ENCODE measurements at regions not wholly inside any gene's neighbourhood (a gene's known extent, or its start where the extent isn't known, plus 50 kb on each side); places are given as distances from the start of the nearest gene placed in this dataset.

DNA sequence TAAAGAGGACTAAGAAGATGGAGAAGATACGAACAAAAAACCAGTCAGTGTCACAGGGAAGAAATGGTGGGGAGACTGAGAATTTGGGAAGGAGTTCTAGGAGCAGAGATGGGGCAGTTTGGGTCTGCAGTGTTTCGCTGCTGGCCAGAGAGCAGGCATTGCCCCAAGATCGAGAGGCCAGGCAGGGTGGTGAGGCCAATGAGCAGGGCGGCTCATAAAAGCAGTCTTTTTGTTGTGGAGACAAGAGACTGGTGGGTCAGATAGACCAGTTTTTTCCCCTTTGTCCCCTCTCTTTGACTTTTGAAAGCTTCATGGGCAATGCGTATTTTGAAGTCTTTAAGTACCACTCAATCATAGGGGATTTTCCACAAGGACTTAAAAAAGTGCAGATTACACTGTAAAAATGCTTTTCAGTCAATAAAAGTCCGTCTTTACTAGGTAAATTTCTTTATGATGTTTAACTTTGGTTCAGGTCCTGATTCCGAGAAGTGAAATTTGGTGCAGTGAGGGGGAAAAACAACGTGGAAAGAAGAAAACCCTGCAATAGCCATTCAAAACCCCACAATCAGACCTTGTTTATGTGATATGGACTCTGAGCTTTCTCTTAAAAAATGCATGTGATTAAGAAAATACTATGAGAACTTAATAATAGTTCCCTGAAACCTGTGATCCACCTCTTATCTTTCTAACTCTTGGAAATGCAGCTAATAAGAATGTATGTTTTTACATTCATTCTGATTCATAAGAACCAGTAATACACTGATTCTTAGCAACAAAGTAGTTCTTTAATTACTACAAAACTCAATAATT lies 338.9 kb downstream of the KLF5 start:
- no peak for DNase-seq (ENCODE audit: low read depth)

DNA sequence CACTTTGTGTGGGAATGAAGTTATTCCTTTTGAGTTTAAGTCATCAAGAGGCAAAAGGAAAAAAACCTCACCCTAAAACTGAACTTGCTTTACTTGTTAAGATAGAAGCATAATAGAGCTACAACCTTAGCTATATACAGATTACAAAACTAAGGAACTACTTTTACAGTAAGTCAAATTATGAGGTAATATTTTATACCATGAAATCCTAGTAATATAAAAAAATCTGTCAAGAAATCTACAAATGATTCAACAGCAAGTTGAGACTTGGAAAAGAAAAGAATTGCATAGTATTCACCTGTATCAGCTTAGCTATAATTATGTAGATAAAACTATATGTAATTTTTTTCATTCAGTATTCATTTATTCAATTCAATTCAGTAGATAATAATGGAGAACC lies 335.3 kb downstream of the KLF5 start:
- no peak for DNase-seq (ENCODE audit: low read depth)

DNA sequence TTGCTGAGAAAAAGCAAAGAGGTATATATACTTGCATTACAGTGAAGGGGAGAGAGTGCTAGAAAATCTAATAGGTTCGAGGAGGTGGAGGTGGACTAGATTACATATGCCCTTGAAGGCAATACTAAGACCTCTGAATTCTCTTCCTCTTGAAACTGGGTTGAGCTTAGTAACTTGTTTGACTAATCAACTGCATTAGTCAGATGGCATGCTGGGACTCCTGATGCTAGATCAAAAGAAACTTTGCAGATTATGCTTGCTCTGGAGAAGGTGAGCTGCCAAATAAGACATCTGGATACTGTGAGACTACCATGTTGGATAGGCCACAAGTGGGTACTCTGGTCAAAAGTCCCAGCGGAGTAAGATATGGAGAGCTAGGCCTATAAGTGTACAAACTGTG lies 331.3 kb downstream of the KLF5 start:
- DNase-seq (ENCODE audit: low read depth), result no peak

DNA sequence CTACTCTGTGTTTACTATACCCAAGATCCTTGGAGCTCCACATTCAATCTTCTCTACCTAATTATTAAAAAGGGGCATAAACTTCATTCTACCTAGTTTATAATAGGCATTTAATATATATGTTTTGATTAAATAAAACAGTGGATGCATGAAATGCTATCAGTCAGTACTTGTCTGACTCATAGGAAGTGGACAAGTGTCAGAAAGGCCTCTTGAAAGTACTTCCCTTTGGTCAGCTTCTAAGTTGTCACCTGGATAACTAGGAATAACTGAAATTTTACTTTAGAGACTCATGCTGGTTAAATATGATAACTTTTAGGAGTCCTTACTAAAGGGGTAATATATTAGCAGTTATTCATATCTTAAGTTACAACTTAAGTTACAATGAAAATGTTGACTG lies 329.8 kb downstream of the KLF5 start:
- DNase-seq (ENCODE audit: low read depth), result no peak

DNA sequence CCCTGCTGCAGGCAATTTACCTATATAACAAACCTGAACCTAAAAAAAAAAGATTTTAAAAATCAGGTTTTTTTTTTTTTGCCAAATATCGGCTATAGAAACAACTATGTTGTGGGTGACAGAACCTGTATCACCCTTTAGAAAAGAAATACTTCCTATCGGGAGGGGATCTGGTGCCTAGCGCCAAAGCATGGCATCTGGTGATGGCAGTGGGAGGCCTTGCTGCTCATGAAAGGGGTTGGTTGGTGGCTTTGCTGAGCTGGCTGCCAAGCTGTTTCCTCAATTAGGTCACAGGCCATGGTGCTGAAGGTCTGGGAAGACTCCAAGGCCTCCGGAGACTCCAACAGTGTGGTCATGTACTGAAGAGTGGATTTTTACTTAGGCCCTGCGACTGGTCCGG lies 328.5 kb downstream of the KLF5 start:
- no peak for DNase-seq (ENCODE audit: low read depth)

DNA sequence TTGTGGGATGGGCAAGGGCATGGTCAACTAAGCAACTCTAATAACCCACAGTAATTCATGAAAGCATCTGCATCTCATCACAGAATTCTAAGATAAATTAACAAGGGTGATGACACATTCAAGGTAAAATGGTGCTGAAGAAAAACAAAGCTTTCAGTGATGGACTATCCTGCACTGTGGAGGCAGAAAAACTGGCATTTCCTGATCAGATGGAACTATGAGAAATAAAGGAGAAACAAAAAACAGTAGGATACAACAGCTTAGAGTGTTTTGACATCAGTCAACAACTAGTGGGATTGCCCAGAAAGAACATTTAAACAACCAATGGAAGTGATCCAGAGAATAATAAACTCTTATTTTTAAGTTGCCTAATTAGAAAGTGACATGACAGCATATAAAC lies 327.0 kb downstream of the KLF5 start:
- DNase-seq (ENCODE audit: low read depth), result no peak

DNA sequence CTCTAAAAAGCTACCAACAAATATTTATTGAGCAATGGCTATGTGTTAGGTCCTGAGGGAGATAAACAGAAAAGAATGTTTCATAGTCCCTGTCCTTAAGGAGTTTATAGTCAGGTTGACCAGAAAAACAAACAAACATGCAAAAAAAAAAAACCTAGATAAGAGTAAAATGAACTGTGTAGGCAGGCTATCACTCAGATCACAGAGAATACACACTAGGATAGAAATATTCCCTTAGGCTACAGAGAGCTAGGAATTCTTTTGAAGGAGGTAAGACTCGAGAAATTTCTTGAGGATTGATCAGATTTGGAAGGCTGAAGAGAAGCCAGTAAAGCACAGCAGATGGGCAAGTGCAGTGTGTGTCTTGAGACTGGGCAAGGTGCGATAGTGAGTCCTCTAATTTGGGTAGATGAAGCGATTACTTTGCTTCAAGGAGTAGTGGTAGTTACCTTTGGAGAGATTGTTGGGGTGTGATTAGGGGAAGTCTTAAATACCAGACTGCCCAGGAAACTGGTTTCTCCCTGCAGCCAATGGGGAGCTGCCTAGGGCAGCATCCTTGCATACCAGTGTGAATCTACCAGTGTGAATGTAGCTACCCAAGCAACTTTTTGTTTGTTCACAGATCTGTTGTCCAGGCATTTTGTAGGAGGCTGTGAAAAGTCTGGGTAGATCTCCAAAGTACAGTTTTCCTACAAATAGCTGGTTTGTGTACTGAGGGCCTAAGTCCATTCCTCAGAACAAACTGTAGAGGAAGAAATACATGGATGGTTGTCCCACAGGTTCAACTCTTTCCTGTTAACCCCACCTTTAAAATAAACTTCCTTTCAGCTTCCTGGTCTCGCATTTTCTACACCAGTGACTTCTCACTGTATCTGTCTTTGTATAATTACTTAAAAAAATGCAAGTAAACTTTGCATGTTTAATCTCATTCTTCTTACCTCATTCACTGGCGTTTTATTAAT lies 314.1 kb downstream of the KLF5 start:
- no peak for DNase-seq (ENCODE audit: low read depth)

DNA sequence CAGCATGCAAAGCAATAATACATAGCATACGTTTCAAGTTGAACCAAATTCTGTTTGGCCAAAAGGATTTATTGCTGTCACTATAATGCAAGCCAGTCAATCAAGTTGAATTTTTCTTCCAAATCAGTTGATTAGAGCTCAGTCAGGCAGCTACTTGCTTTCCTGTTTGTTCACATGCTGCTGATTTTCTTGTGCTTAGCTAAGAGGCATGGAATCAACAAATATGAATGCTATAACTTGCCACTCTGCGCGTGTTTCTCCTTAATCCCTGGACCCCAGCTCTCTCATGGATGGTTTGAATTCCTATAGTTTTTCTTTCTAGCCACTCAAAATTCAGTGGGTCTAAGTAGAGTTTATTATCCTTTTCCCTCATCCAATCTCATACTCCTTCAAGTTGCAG lies 311.3 kb downstream of the KLF5 start:
- DNase-seq (ENCODE audit: low read depth), result no peak

DNA sequence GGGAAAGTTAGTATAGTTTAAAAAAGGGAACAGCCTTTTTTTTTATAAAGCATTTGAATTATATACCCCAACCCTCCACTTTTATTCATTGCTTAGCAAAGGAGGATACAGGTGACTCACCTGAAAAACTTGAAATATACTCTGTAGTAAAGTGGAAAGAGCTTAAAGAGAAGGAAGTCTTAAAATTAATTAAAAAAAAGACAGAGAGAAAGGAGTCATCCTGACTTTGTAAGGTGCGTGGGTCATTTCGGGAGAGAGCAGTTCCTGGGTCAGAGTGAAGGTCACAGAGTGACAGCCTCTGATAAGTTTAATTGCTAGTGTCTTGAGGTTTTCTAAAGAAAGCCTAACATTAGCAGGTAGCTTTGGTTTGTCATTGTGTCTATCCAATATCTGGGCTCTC lies 310.3 kb downstream of the KLF5 start:
- DNase-seq (ENCODE audit: low read depth), result no peak

DNA sequence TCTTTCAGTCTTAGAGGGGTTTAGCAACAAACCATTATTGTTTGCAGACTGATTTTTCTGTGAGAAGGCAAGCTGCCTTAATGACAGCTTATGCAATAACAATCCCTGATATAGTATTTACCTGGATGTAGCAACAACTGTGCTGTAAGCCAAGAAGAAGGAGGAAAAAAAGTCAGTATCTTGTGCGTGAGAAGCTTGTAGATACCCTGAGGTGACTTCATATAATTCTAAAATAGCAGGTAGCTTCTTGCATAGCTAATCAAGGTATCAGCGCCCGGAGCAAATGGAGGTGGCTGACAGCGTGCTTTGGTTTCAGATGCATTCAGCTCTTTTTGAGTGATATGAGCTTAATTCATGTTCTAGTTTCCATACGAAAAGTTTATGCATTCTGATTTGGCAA lies 309.8 kb downstream of the KLF5 start:
- no peak for DNase-seq (ENCODE audit: low read depth)

DNA sequence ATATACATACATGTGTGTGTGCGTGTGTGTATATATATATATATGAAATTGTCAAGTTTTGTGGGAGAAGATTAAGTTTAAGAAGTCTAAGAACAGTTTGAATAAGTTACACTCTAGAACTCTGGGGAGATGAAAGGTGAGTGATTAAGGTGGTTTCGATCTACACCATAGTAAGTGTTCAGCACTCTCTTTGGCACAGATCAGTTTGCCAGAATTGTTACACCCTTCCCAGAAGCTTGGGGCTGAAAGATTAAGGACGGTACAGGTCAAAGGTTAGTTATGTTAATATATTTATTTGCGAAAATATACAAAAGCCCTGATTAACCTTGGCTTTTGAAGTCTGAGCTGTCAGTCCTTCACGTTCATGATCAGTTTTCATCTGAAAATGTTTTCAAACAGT lies 309.1 kb downstream of the KLF5 start:
- DNase-seq (ENCODE audit: low read depth), result no peak

DNA sequence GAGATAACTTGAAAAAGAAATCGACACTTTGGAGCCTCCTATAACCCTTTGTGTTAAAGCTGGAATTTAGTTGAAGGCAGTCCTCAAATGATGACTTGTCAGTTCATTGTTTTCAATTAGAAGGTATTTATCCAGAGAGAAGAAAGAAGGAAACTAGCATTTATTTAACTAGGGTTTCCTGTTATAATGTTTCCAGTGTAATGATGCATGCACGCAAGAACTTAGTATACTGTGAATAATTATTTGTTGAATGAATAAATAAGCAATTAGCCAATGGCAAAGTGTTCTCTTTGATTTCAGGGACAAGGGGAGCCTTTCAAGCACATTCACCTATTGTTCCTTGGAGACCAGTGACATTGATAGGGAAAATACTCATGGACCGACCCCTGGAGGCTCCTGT lies 307.4 kb downstream of the KLF5 start:
- DNase-seq (ENCODE audit: low read depth), result no peak

DNA sequence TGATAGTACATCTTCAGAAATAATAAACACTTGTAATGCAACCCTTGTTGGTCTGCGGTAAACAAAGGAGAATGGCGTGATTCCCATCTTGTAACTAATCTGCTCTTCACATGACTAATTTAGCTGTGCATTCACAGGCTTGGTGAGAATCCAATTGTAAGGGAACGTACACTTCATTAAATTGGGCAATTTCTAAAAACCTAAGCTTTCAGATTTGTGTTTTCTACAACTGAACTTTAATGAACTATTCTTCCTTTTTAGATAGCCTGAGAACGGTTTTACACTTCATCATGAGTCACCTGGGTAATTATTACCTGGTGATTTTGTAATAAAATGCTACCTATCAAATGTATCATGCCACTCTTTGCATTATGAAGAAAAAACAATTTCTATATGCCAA lies 306.9 kb downstream of the KLF5 start:
- no peak for DNase-seq (ENCODE audit: low read depth)

DNA sequence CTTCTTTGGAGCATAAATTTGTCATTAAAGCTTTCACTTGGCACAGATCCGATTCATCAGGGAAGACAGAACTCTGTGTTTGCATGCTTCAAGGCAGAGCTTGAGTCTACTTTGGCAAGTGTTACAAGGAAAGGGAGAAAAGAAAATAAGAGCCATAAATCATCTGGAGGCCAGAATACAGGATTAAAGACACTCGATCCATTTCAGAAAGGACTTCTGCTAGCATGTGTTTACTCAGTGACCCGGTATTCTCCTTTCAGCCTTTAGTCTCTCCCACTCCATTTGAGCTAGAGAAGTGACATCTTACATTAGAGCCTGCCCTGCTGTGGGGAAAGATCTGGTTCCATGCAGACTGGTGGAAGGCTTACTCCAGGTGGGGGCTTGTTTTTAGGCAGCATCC lies 306.4 kb downstream of the KLF5 start:
- DNase-seq (ENCODE audit: low read depth), result no peak

DNA sequence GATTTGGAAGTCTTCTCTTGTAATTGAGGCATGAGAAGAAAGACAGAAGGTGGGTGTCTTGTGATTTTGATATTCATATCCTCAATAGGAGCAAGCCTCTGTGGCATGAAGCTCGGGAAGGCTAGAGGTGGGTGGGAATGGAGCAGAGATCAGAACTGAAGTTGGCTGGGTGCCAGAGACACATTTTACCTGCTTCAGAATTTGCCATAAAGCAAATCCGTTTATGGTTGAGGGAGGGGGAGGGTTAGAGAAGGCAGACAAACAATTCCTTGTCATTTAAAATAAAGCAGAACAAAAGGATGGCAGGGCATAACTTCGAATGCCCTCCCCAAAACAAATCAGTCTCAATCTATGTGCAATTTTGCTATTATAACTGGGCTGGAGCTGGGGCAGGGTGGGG lies 305.9 kb downstream of the KLF5 start:
- no peak for DNase-seq (ENCODE audit: low read depth)

DNA sequence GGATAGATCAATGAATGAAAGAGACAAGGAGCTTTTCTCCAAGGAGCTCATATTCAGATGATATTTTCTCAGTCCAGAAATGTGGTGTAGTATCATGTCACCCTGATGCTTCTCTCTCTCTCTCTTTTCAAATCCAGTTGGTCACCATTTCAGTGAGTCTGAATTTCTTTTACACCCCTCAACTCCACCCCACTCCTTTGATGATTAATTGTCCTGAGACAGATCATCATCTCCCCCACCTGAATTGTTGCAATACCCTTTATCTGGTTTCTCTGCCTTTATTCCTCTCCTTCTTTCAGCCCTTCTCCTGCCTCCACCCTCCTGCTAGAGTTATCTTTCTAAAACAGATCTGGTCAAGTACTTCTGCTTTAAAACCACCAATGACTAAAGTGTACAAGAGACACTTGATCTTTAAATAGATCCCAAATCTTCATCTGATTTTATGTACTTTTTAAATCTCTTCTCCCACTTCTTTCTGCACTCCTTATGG lies 299.8 kb downstream of the KLF5 start:
- no peak for DNase-seq (ENCODE audit: low read depth)

DNA sequence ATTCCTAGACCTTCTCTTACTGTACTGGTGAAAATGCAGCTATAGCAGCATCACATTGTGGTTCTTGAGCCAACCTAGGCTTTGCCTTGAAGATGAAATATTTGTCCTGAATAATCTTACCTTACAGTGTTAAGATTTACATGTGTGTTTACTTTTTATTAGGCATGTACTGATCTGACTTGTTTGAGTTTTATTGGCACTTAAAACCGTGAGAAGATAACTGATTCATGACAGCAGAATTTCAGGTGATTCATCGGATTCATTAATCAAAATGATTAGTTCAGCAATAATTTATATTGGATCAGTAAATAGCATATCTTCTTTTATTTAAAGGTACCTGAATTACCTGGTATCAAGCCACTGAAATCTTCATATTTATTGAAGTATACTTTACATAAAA lies 296.3 kb downstream of the KLF5 start:
- no peak for DNase-seq (ENCODE audit: low read depth)

DNA sequence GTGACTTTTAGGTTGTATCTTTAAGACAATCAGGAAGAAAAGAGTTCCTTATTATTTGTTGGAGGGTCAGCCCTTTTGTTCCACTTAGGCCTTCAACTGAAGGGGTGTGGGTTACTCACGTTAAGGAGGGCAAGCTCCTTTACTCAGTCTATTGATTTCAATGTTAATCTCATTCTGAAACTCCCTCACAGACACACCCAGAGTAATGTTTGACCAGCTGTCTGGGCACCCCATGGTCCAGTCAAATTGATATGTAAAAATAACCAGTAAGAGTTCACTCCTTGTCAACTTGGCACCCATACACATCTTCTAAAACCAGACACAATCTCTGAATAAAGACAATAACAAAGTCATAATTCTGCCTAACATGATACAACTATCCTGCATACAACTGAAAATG lies 292.9 kb downstream of the KLF5 start:
- DNase-seq (ENCODE audit: low read depth), result no peak

DNA sequence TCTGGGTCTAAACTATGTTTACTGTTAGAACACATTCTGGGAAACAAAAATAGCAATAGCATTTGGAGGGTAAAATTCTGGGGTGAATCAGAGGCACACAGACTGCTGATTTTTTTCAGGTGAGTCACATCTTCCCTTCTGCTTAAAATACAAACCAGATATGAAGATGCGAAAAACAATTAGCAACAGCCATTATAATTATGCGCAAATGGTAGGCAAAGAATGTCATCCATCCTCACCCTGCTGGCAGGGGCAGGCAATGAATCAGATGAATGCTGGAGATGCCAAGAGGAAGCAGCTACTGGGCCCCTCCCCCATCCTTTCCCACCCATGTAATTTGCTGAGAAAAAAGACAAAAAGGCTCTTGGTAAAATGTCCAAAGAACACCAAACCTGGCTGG lies 282.9 kb downstream of the KLF5 start:
- no peak for DNase-seq (ENCODE audit: low read depth)

DNA sequence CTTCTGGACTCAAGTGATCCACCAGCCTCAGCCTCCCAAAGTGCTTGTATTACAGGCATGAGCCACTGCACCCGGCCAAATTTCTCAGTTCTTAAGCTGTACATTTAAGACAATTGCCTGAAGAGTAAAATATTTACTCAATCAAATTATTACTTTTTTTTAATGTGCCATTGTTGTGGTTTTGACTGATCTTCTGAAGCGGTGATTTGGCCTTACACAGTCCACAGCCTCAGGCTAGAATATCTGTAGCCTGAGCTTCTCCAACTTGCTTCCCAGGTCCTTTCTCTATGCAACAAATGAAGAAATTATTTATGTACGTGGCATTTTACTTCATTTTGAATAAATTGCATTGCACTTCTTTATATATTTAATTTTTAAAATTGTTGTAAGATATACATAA lies 281.3 kb downstream of the KLF5 start:
- DNase-seq (ENCODE audit: low read depth), result no peak

DNA sequence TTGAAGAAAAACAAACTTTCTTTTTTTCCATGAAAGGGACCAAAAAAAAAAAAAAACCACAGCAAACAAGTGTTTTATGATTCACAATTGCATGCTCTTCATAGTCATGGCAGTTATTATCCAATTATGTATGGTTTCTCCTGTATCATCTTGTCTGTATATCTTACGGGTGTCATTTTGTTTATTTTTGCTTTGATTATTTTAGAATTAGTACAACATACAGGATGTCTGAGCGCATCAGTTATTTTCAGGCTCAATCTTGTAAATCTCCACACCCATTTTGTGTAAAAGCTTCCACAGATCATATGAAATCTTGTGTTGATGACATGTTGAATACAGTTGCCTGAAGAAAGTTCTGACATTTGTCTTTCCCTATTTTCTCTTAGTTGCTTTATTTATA lies 280.3 kb downstream of the KLF5 start:
- DNase-seq (ENCODE audit: low read depth), result no peak

DNA sequence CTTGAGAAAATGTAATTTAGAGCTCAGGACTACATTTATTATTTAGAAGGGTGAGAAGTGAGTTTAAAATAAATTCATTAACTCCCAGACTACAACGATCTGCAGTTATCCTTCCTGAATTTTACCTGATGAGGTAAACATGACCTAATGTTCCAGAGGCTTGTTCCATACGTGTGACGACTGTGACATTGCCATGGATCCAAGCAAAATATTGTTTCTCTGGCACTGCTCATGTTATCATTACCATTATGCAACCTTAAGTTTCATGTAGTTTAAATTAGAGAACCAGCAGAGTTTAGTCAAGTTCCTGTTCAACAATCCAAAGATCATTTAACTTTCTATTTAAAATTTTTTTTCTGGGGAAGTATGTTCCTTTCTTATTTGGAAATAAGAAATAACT lies 279.6 kb downstream of the KLF5 start:
- DNase-seq (ENCODE audit: low read depth), result no peak

DNA sequence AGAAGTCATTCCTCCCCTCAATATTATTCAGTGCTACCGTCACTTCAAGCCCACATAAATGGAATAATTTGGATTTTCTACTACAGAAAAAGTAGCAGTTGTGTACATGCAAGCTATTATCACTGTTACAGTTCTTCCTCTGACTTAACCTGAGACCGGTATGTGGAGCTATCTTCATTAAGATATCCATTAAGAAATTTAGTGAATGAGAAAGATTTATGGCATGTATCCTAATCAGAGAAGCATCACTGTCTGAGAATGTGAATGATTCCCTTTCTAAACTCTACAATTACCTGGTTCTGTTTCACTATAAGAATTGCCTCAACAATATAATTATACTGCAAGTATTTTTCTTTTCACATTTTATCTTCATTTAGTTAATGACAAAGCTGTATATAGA lies 278.7 kb downstream of the KLF5 start:
- no peak for DNase-seq (ENCODE audit: low read depth)

Data from stromal cell of bone marrow (primary cell).